ENCODE measurements at regions not wholly inside any gene's neighbourhood (a gene's known extent, or its start where the extent isn't known, plus 50 kb on each side); places are given as distances from the start of the nearest gene placed in this dataset.

DNA sequence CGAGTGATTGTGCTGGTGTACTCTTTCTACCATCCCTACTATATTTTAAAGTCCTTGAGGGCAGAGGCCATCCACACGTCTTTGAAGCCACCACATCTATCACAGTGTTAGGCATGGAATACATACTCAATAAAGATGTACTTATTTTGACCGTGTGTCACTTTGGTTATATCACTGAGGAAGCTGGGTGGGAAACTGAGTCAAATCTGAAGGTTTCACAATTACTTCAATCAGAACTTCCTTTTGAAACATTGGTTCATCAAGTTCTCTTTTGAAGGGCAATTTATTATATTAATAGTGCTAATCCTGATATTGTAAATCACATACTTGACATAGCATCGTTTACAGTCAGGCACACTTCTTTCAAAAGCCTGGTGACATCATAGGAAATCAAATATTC lies 53.3 kb upstream of the ATP1B1 start:
- DNase-seq (ENCODE audit: low spot score): no peak
